Smooth muscle cell (in vitro differentiated cells): ENCODE measurements at regions not wholly inside any gene's neighbourhood (a gene's known extent, or its start where the extent isn't known, plus 50 kb on each side); places are given as distances from the start of the nearest gene placed in this dataset.
"Not testable (repeated sequence)": the region's sequence is repeated elsewhere in the genome, so short reads cannot be mapped to it uniquely, and the experiment has no call there.

Source experiments
- DNase-seq: peaks from one replicate; lab custom pipeline; 2025; ENCODE audit not compliant: unreplicated experiment; lab: John Stamatoyannopoulos, UW
- H2AFZ ChIP-seq: fragments of 200-600 bp; sonication (generic); 2 replicates; pipeline ENCODE4 v1.6.0; 2016; ENCODE audit warnings: antibody characterized with exemption, low read depth, mild to moderate bottlenecking
- H3F3A ChIP-seq: fragments of 200-600 bp; sonication (generic); 2 replicates; pipeline ENCODE4 v1.6.0; 2017; ENCODE audit warnings: antibody characterized with exemption, low read depth
- H3K27ac ChIP-seq: fragments of 200-600 bp; sonication (generic); 2 replicates; pipeline ENCODE4 v1.5.1; 2016; ENCODE audit warnings: low read depth, mild to moderate bottlenecking
- H3K27me3 ChIP-seq: fragments of 200-600 bp; sonication (generic); 2 replicates; pipeline ENCODE4 v1.6.1; 2016; ENCODE audit warnings: low read depth, mild to moderate bottlenecking
- H3K36me3 ChIP-seq: fragments of 200-600 bp; sonication (generic); 2 replicates; pipeline ENCODE4 v1.5.1; 2016; ENCODE audit warnings: low read depth
- H3K4me1 ChIP-seq: fragments of 200-600 bp; sonication (generic); 2 replicates; pipeline ENCODE4 v1.5.1; 2016; ENCODE audit warnings: low read depth
- H3K4me2 ChIP-seq: fragments of 200-600 bp; sonication (generic); 2 replicates; pipeline ENCODE4 v1.6.0; 2016; ENCODE audit warnings: mild to moderate bottlenecking
- H3K4me3 ChIP-seq: fragments of 200-600 bp; sonication (generic); 2 replicates; pipeline ENCODE4 v1.5.1; 2016; ENCODE audit warnings: mild to moderate bottlenecking
- H3K79me2 ChIP-seq: fragments of 200-600 bp; sonication (generic); 2 replicates; pipeline ENCODE4 v1.6.0; 2016; ENCODE audit warnings: low read depth, mild to moderate bottlenecking
- H3K9ac ChIP-seq: fragments of 200-600 bp; sonication (generic); 2 replicates; pipeline ENCODE4 v1.6.0; 2016; ENCODE audit warnings: low read depth
- H3K9me3 ChIP-seq: fragments of 200-600 bp; sonication (generic); replicated peaks from 2 replicates; pipeline ENCODE4 v1.5.1; 2016; ENCODE audit warnings: low read depth
- H4K20me1 ChIP-seq: fragments of 200-600 bp; sonication (generic); 2 replicates; pipeline ENCODE4 v1.6.0; 2016; ENCODE audit warnings: low read depth
- CTCF ChIP-seq: fragments of 200-600 bp; sonication (generic); IDR thresholded peaks from 2 replicates; pipeline ENCODE4 v1.5.1; 2017; ENCODE audit warnings: borderline replicate concordance, mild to moderate bottlenecking, antibody characterized with exemption; ENCODE audit not compliant: insufficient read depth, poor library complexity, severe bottlenecking
- WGBS: methylation state at CpG from one replicate; pipeline ENCODE4 v1.1.7; 2016; ENCODE audit warnings: low lambda C conversion rate; 5-methylcytosine and 5-hydroxymethylcytosine counted together

- no peaks in the 10 kb centered on the region for H3K36me3 ChIP-seq
- no peak overlapping the region for H3K4me3 ChIP-seq
- H3K4me2 ChIP-seq: no peak overlapping the region
- H3K27me3 ChIP-seq: no peaks in the 10 kb centered on the region
- no peak overlapping the region for H3K27ac ChIP-seq
- no peak for DNase-seq
- H3F3A ChIP-seq: no peaks in the 10 kb centered on the region
- no peaks in the 10 kb centered on the region for H3K9me3 ChIP-seq
- H4K20me1 ChIP-seq: no peaks in the 10 kb centered on the region
- H3K4me1 ChIP-seq: no peaks in the 10 kb centered on the region
- no peak overlapping the region for H3K9ac ChIP-seq
- H2AFZ ChIP-seq: no peak overlapping the region
- no peak for TF ChIP-seq CTCF
- WGBS: 81% methylated on average over 3 of the region's 3 CpGs
- H3K79me2 ChIP-seq: no peaks in the 10 kb centered on the region
Observed at GRCh38 chr20:30503992-30504570, 753.4 kb upstream of the DEFB115 start.

- Histone ChIP-seq H3F3A (no peaks in the 10 kb centered on the region), H3K4me3 (no peak overlapping the region), H4K20me1 (no peaks in the 10 kb centered on the region), H3K4me2 (no peak overlapping the region), H3K9me3 (no peaks in the 10 kb centered on the region), H3K9ac (no peak overlapping the region), H3K36me3 (no peaks in the 10 kb centered on the region), H3K79me2 (no peaks in the 10 kb centered on the region), H3K4me1 (no peaks in the 10 kb centered on the region), H3K27ac (no peak overlapping the region), H2AFZ (no peak overlapping the region), H3K27me3 (no peaks in the 10 kb centered on the region)
- TF ChIP-seq CTCF: no peak
- no peak for DNase-seq
- 94% methylated on average over 9 of the region's 9 CpGs for WGBS
Observed at GRCh38 chr20:30505566-30505965, 751.9 kb upstream of the DEFB115 start.

GRCh38 chr20:30506100-30506499, 751.4 kb upstream of the DEFB115 start:
- WGBS: 75% methylated on average over 18 of the region's 18 CpGs
- Histone ChIP-seq H3K9me3 (no peaks in the 10 kb centered on the region), H3K9ac (no peak overlapping the region), H3K27ac (no peak overlapping the region), H3K4me1 (no peaks in the 10 kb centered on the region), H3K4me2 (no peak overlapping the region), H4K20me1 (no peaks in the 10 kb centered on the region), H3K79me2 (no peaks in the 10 kb centered on the region), H3K36me3 (no peaks in the 10 kb centered on the region), H2AFZ (no peak overlapping the region), H3F3A (no peaks in the 10 kb centered on the region), H3K4me3 (no peak overlapping the region), H3K27me3 (no peaks in the 10 kb centered on the region)
- DNase-seq: no peak
- TF ChIP-seq CTCF: no peak

GRCh38 chr20:30508382-30508781, 749.1 kb upstream of the DEFB115 start:
- H3K4me1 ChIP-seq, H3K36me3 ChIP-seq, H3K27me3 ChIP-seq, H3F3A ChIP-seq, DNase-seq, H3K4me3 ChIP-seq, H3K79me2 ChIP-seq, H2AFZ ChIP-seq, H3K27ac ChIP-seq, H3K9ac ChIP-seq, H3K9me3 ChIP-seq, H4K20me1 ChIP-seq, H3K4me2 ChIP-seq: not testable (repeated sequence)
- 95% methylated on average over 21 of the region's 21 CpGs for WGBS
